Lower leg skin (tissue), 3 donors: ENCODE measurements at regions not wholly inside any gene's neighbourhood (a gene's known extent, or its start where the extent isn't known, plus 50 kb on each side); places are given as distances from the start of the nearest gene placed in this dataset.

Source experiments
- POLR2A ChIP-seq, 2 donors: fragments of 450-650 bp; IDR thresholded peaks; one replicate each; pipeline ENCODE4 v1.6.1; 2016 to 2017; ENCODE audit warnings: antibody characterized with exemption in 2 of 2, mild to moderate bottlenecking in 1 of 2, moderate library complexity in 1 of 2
- TF ChIP-seq, protein P1 (sequence below), 3 donors: fragments of 450-650 bp; IDR thresholded peaks; one replicate each; pipeline ENCODE4 v1.5.1; 2016; ENCODE audit warnings: antibody characterized with exemption in 3 of 3, mild to moderate bottlenecking in 3 of 3, moderate library complexity in 2 of 3

- TF ChIP-seq, protein P1, sequence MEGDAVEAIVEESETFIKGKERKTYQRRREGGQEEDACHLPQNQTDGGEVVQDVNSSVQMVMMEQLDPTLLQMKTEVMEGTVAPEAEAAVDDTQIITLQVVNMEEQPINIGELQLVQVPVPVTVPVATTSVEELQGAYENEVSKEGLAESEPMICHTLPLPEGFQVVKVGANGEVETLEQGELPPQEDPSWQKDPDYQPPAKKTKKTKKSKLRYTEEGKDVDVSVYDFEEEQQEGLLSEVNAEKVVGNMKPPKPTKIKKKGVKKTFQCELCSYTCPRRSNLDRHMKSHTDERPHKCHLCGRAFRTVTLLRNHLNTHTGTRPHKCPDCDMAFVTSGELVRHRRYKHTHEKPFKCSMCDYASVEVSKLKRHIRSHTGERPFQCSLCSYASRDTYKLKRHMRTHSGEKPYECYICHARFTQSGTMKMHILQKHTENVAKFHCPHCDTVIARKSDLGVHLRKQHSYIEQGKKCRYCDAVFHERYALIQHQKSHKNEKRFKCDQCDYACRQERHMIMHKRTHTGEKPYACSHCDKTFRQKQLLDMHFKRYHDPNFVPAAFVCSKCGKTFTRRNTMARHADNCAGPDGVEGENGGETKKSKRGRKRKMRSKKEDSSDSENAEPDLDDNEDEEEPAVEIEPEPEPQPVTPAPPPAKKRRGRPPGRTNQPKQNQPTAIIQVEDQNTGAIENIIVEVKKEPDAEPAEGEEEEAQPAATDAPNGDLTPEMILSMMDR (IDR thresholded peaks at IDR 0.05) = no peak
- TF ChIP-seq POLR2A (IDR thresholded peaks at IDR 0.05) = no peak
Measured at GRCh38 chr7:10355816-10356215, 617.9 kb upstream of the PHF14 start.
